ENCODE measurements at regions not wholly inside any gene's neighbourhood (a gene's known extent, or its start where the extent isn't known, plus 50 kb on each side); places are given as distances from the start of the nearest gene placed in this dataset.

DNA sequence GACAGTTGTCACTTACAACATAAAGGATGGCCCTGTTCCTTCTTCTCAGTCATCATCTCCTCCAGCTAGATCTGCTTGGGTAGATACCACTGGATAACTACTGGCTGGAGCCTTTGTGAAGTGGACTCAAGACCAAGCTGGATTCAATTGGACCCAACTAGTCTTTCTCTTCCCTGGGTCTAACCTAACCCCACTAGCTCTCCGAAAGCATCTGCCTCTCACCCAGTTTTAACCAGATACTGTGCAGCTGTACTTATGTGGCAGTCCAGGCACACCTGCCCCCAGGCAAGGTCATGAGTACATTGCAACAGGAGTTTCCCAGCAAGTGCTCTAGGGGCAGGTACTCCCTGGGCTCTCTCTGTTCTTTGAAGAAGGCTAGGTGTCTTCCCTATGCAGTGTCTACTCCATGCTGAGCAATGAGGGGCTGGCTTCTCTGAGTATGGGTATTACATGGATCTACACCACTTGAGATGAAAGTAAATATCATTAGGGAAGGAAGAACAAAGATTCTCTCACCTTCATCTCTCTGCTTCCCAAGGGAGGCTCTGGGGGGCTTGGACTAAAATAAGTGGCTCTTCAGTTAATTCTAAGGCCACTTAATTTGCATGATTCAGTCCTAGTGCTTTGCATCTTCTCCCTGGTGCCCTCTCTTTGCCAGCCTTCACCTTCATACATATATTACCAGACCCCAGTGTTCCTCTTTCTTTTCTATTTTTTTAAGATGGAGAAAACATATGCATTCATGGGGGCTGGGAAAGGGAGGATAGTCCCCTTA, 236.1 kb downstream of the NXPE2 start:
- H3K36me3 ChIP-seq (ENCODE audit: control insufficient read depth, insufficient read depth, low read length): no peaks in the 10 kb centered on the region

GRCh38 chr11:114915871-114916805, 237.8 kb downstream of the NXPE2 start:
- TF ChIP-seq CTCF (IDR thresholded peaks at IDR 0.05; ENCODE audit: insufficient read depth, low read depth, low read length): no peak
- no peak for DNase-seq (ENCODE audit: low read depth)
- ChIA-PET POLR2A (no interaction called here), CTCF (interaction anchor here (0.6 to 1.0 kb wide), 2 partner anchors 14 to 928 kb away, joined by 3 read pairs; no protein-coding TSS in a partner anchor)
- Histone ChIP-seq H3K4me3 (ENCODE audit: low read depth, low read length) (no peak overlapping the region), H3K36me3 (ENCODE audit: control insufficient read depth, insufficient read depth, low read length) (no peaks in the 10 kb centered on the region), H3K27me3 (ENCODE audit: control insufficient read depth, insufficient read depth, low read length) (no peaks in the 10 kb centered on the region)

More for the DNA sequence above, 236.1 kb downstream of the NXPE2 start:
- ChIA-PET CTCF (no interaction called here), POLR2A (no interaction called here)
- TF ChIP-seq CTCF (IDR thresholded peaks at IDR 0.05; ENCODE audit: insufficient read depth, low read depth, low read length): no peak
- H3K4me3 ChIP-seq (ENCODE audit: low read depth, low read length): no peak overlapping the region
- no peaks in the 10 kb centered on the region for H3K27me3 ChIP-seq (ENCODE audit: control insufficient read depth, insufficient read depth, low read length)
- DNase-seq (ENCODE audit: low read depth): no peak

DNA sequence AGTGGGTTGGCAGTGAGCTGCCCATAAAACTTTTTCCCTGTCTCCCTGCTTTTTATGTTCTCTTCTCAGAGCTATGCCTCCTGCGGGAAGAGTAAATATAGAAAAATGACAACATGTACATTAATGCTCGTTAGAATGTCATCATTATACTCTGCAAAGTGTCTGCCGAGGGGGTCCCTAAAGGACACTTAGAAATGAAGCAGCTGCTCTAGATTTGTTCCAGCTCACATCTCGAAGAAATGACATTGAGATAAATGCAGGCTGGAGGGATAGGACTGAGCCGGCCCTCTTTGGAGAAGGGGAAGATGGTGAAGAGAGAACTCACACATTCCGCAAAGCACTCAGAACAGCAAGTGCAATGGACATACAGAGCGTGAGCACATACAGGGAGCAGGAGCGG, 240.0 kb downstream of the NXPE2 start:
- DNase-seq (ENCODE audit: low read depth): no peak
- ChIA-PET CTCF (no interaction called here), POLR2A (no interaction called here)
- TF ChIP-seq CTCF (IDR thresholded peaks at IDR 0.05; ENCODE audit: insufficient read depth, low read depth, low read length): no peak
- H3K27me3 ChIP-seq (ENCODE audit: control insufficient read depth, insufficient read depth, low read length): no peaks in the 10 kb centered on the region
- no peaks in the 10 kb centered on the region for H3K36me3 ChIP-seq (ENCODE audit: control insufficient read depth, insufficient read depth, low read length)
- H3K4me3 ChIP-seq (ENCODE audit: low read depth, low read length): no peak overlapping the region

GRCh38 chr11:114921697-114922096, 243.4 kb downstream of the NXPE2 start:
- H3K4me3 ChIP-seq (ENCODE audit: low read depth, low read length): no peak overlapping the region
- ChIA-PET CTCF (interaction anchor here (0.6 kb wide), 1 partner anchor 656 kb away, joined by 3 read pairs; no protein-coding TSS in a partner anchor), POLR2A (no interaction called here)
- no peak for TF ChIP-seq CTCF (IDR thresholded peaks at IDR 0.05; ENCODE audit: insufficient read depth, low read depth, low read length)
- no peak for DNase-seq (ENCODE audit: low read depth)
- H3K27me3 ChIP-seq (ENCODE audit: control insufficient read depth, insufficient read depth, low read length): no peaks in the 10 kb centered on the region
- no peaks in the 10 kb centered on the region for H3K36me3 ChIP-seq (ENCODE audit: control insufficient read depth, insufficient read depth, low read length)

- no peak for TF ChIP-seq CTCF (IDR thresholded peaks at IDR 0.05; ENCODE audit: insufficient read depth, low read depth, low read length)
- Histone ChIP-seq H3K4me3 (ENCODE audit: low read depth, low read length) (no peak overlapping the region), H3K27me3 (ENCODE audit: control insufficient read depth, insufficient read depth, low read length) (no peaks in the 10 kb centered on the region; the same call in 1 of the 2 replicates), H3K36me3 (ENCODE audit: control insufficient read depth, insufficient read depth, low read length) (no peaks in the 10 kb centered on the region)
- POLR2A ChIA-PET: no interaction called here
- CTCF ChIA-PET: interaction anchor here (1.0 kb wide), 1 partner anchor 23 kb away, joined by 3 read pairs; no protein-coding TSS in a partner anchor
- no peak for DNase-seq (ENCODE audit: low read depth)
Observed at GRCh38 chr11:114924042-114924441, 245.7 kb downstream of the NXPE2 start.
